ENCODE measurements at regions not wholly inside any gene's neighbourhood (a gene's known extent, or its start where the extent isn't known, plus 50 kb on each side); places are given as distances from the start of the nearest gene placed in this dataset.

- BruUV-seq (replicated peaks): no TSS peak
- peak in 1 of 2 experiments; percentile 7 for DNase-seq
- Histone ChIP-seq H3K27ac (no peak overlapping the region), H3K9me2 (ENCODE audit: insufficient read depth) (no peaks in the 10 kb centered on the region), H3K4me1 (replicated peaks; ENCODE audit: insufficient read depth) (no peaks in the 10 kb centered on the region), H2AFZ (no peak overlapping the region), H3K4me3 (no peak overlapping the region), H3K79me2 (ENCODE audit: low read depth) (no peaks in the 10 kb centered on the region), H3K4me2 (no peak overlapping the region), H3K27me3 (ENCODE audit: insufficient read depth, low read depth) (peaks cover 28% of the 10 kb centered on the region; the same call in 1 of the 2 replicates), H4K20me1 (ENCODE audit: insufficient read depth) (no peaks in the 10 kb centered on the region; the same call in 1 of the 2 replicates), H3K9me3 (ENCODE audit: insufficient read depth, low read depth) (no peaks in the 10 kb centered on the region), H3K36me3 (ENCODE audit: low read depth) (no peaks in the 10 kb centered on the region), H3F3A (ENCODE audit: insufficient read depth, low read depth) (no peaks in the 10 kb centered on the region)
- ChIA-PET CTCF (no interaction called here), POLR2A (ENCODE audit: unreplicated experiment) (no interaction called here)
- intact Hi-C loops (cut with micrococcal nuclease; ENCODE audit: unreplicated experiment): no loop called here
- TF ChIP-seq CTCF (conservative IDR thresholded peaks at IDR 0.05): no peak
- TF ChIP-seq EZH2 (IDR thresholded peaks at IDR 0.05; ENCODE audit: low read depth): no peak
Measured at GRCh38 chr17:6303664-6304063, 131.3 kb downstream of the AIPL1 start.

GRCh38 chr17:6299275-6299674 is 135.6 kb downstream of the AIPL1 start:
- intact Hi-C loops (cut with micrococcal nuclease; ENCODE audit: unreplicated experiment): no loop called here
- H3K27me3 ChIP-seq (ENCODE audit: insufficient read depth, low read depth): peaks cover 31% of the 10 kb centered on the region
- ChIA-PET CTCF (no interaction called here), POLR2A (ENCODE audit: unreplicated experiment) (no interaction called here)
- no peak overlapping the region for H2AFZ ChIP-seq
- H3K4me3 ChIP-seq: no peak overlapping the region
- TF ChIP-seq CTCF (conservative IDR thresholded peaks at IDR 0.05) (no peak), EZH2 (IDR thresholded peaks at IDR 0.05; ENCODE audit: low read depth) (no peak)
- no peaks in the 10 kb centered on the region for H3K79me2 ChIP-seq (ENCODE audit: low read depth)
- H3F3A ChIP-seq (ENCODE audit: insufficient read depth, low read depth): no peaks in the 10 kb centered on the region
- DNase-seq: no peak
- no peaks in the 10 kb centered on the region for H3K9me2 ChIP-seq (ENCODE audit: insufficient read depth)
- H3K27ac ChIP-seq: no peak overlapping the region
- no peak overlapping the region for H3K4me2 ChIP-seq
- no peaks in the 10 kb centered on the region for H3K36me3 ChIP-seq (ENCODE audit: low read depth)
- no peaks in the 10 kb centered on the region; the same call in 1 of the 2 replicates for H4K20me1 ChIP-seq (ENCODE audit: insufficient read depth)
- no peaks in the 10 kb centered on the region for H3K4me1 ChIP-seq (replicated peaks; ENCODE audit: insufficient read depth)
- H3K9me3 ChIP-seq (ENCODE audit: insufficient read depth, low read depth): no peaks in the 10 kb centered on the region
- BruUV-seq (replicated peaks): no TSS peak

- Histone ChIP-seq H3K9me3 (ENCODE audit: insufficient read depth, low read depth) (no peaks in the 10 kb centered on the region), H3F3A (ENCODE audit: insufficient read depth, low read depth) (no peaks in the 10 kb centered on the region), H2AFZ (no peak overlapping the region), H3K79me2 (ENCODE audit: low read depth) (no peaks in the 10 kb centered on the region), H3K36me3 (ENCODE audit: low read depth) (no peaks in the 10 kb centered on the region), H3K27me3 (ENCODE audit: insufficient read depth, low read depth) (peaks cover 44% of the 10 kb centered on the region), H3K4me3 (no peak overlapping the region), H4K20me1 (ENCODE audit: insufficient read depth) (no peaks in the 10 kb centered on the region; the same call in 1 of the 2 replicates), H3K4me2 (no peak overlapping the region), H3K4me1 (replicated peaks; ENCODE audit: insufficient read depth) (no peaks in the 10 kb centered on the region), H3K9me2 (ENCODE audit: insufficient read depth) (no peaks in the 10 kb centered on the region), H3K27ac (no peak overlapping the region)
- TF ChIP-seq CTCF (conservative IDR thresholded peaks at IDR 0.05) (no peak), EZH2 (IDR thresholded peaks at IDR 0.05; ENCODE audit: low read depth) (no peak)
- CTCF ChIA-PET: no interaction called here
- DNase-seq: no peak
- BruUV-seq (replicated peaks): no TSS peak
- POLR2A ChIA-PET (ENCODE audit: unreplicated experiment): no interaction called here
- intact Hi-C loops (cut with micrococcal nuclease; ENCODE audit: unreplicated experiment): no loop called here
Measured at GRCh38 chr17:6297960-6298359, 137.0 kb downstream of the AIPL1 start.
